Left lobe of liver (tissue), 2 donors: ENCODE measurements at regions not wholly inside any gene's neighbourhood (a gene's known extent, or its start where the extent isn't known, plus 50 kb on each side); places are given as distances from the start of the nearest gene placed in this dataset.

Experiments used
- ATAC-seq: fragments of 200-7000 bp; cut with Tn5 transposase; one replicate; pipeline ENCODE4 v1.9.1; 2020; ENCODE audit warnings: mild to moderate bottlenecking, moderate library complexity
- DNase-seq: peaks from one replicate; pipeline ENCODE4 v3.0.0-alpha.2; 2020; ENCODE audit warnings: low spot score
- donor health status: DM: no; HTN: no; CAD: no; lungs with moderate emphysema.
- donor health status: DM: no; HTN: yes; CAD: no.

GRCh38 chr13:34103854-34104253 is 285.9 kb downstream of the RFC3 start:
- ATAC-seq (peak; percentile 29), DNase-seq (no peak)

DNA sequence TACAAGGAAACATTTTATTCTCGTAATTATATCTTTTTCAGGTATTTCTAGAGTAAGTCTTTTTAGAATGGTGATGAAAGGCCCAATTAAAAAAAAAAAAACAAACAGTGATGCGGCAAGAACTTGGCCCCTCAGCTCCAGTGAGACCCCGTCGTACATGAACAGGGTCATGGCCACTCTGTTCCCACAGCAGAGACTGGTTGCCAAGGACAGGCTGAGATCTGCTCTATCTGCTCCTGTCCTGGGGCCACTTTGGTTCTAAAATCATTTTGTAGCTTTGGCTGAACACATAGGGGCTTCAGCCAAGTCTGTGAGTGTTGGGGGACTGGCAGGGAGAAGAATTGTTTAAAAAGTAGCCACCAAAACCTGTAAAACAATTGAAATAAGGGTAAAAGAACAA is 286.9 kb downstream of the RFC3 start:
- ATAC-seq, result no peak
- no peak for DNase-seq

- no peak for ATAC-seq
- no peak for DNase-seq
Observed at GRCh38 chr13:34107806-34108205, 289.9 kb downstream of the RFC3 start.

DNA sequence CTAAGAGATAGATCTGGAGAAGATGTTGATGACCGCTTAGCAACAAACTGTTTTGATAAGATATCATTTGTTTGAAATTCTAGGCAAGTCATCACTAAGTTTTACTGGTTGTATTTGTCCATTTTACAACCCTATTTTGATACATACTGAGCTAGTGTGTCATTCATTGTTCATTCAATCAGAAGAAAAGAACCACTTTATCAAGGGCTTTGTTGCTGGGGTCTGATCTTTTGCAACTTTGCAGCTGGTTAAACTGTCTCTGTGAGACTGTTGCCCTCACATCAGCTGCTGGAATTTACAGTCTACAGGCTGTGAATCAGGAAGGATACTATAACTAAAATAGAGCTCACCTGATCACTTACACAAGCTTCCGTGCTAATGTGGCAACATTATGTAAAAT is 290.5 kb downstream of the RFC3 start:
- DNase-seq, result no peak
- no peak for ATAC-seq

DNA sequence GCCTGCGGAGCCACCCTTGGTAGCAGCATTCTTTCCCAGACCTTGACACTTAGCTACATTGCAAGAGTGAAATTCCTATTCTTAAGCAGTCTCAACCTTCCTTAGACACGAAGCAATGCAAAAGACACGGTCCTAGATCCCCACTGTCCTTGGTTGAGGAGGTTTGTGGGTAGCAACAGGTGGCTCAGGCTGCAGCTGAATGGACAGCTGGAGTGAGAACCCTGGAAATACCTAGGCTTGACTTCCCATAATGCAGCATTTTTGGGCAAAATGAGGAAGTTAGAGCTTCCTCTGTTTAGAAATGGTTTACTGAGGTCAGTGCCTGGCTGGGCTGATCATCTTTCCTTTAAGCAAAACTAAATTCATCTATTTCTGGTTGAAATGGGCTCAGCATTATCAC is 296.6 kb downstream of the RFC3 start:
- DNase-seq, result no peak
- no peak for ATAC-seq

GRCh38 chr13:34116651-34117050 is 298.7 kb downstream of the RFC3 start:
- ATAC-seq (no peak), DNase-seq (no peak)

- DNase-seq, result no peak
- ATAC-seq, result no peak
Observed at GRCh38 chr13:34124666-34125306, 306.8 kb downstream of the RFC3 start.

DNA sequence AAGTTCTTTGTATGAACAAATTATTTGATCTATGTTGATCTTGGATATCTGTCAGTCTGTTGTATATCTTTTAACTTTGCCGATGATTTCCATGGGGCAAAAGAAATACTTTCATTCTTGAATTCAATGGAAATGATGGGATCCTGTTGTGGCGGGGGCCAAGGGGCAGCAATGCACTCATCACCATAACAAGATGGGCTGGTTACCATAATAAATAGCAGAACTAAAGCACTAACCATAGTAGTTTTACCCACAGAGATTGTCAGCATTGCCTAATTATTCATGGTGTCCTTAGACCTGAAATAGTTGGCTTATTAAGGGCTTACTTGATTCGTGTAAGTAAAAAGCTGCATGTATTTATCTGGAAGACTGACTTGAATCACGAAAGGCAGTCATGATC is 309.6 kb downstream of the RFC3 start:
- no peak for DNase-seq
- ATAC-seq, result no peak

GRCh38 chr13:34128661-34129060 is 310.7 kb downstream of the RFC3 start:
- DNase-seq, result no peak
- ATAC-seq, result no peak

- no peak for DNase-seq
- no peak for ATAC-seq
Observed at GRCh38 chr13:34129436-34129835, 311.5 kb downstream of the RFC3 start.

DNA sequence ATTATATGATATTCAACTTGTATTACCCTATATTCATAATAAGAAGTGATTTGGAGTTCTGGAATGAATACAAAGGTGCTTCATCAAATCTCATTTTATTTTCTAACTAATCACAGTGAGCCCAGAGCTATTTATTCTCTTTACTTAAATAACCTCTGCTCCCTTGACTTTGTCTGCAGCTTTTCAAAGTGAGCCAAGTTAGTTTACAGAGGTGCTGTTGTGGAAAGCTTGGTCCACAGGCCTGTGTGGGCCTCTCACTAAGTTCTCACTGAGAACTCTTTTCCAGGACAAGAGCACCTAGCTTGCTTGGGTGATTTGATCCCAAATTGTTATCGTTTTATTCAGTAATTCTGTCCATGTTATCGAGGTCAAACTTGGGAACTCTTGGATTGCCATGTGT is 319.3 kb downstream of the RFC3 start:
- DNase-seq (no peak), ATAC-seq (no peak)

DNA sequence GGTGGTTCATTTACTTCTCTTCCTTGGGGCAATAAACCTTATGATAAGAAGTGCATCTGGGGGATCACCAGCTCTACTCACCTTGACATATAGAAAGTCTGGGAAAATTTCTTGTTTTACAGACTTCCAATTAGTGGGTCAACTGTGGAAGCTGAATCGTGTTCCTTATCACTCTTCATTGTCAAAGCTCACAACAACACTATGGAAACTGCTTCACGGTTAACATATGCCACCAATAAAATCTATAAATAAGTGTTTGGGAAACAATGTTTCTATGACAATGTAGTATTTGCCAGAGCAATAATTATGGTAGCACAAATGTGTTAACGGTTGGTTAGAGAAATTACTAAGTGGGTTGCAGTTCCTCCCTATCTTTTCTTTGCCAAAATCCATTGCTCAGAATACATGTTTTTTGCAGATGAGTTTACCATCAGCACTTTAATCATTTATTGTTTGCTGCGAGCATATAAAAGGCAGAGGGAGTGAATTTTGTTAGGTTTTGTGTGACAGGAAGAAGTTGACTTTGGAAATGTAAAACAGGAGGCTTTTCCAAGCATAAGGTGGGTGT is 321.8 kb downstream of the RFC3 start:
- DNase-seq (no peak), ATAC-seq (no peak)

GRCh38 chr13:34143637-34144036 is 325.7 kb downstream of the RFC3 start:
- DNase-seq, result no peak
- no peak for ATAC-seq

- no peak for ATAC-seq
- DNase-seq, result no peak
Observed at GRCh38 chr13:34144142-34144541, 326.2 kb downstream of the RFC3 start.

DNA sequence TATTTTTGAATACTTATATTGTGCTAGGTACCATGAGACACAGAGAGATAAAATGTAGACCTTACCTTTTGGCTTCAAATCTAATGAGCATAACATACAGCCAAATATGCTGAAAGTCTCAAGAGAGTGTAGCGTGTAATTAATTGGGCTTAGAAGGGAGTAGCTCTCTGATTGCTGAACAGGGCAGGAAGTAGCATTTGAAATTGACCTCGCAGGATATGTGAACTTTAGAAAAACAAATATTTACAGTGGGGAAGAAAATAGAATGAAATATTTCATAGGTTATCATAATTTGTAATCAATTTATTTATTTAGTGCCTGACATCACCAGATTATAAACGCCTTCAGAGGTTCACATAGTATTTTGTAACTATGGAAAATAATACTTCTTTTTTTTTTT is 327.1 kb downstream of the RFC3 start:
- ATAC-seq (no peak), DNase-seq (no peak)

GRCh38 chr13:34148359-34148758 is 330.4 kb downstream of the RFC3 start:
- no peak for DNase-seq
- ATAC-seq, result no peak

GRCh38 chr13:34151885-34152284 is 333.9 kb downstream of the RFC3 start:
- ATAC-seq, result no peak
- no peak for DNase-seq

DNA sequence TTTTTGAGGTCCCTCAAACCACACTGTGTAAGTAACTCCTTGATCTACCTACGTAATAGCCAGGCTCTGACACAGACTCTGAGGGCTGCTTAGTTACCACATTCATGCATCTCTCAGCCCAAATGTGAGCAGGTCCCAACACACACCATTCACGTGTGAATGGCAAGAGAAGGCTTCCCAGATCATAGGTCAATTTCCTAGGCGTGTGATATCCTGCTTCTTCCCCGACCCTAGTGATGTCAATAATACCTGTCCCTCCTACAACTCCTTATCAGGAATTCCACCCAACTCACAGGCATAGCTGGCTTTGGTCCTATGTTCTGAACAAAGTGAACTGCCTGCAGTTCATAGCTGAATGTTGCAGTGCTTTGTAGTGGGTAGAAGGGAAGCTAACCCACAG is 334.5 kb downstream of the RFC3 start:
- no peak for ATAC-seq

DNA sequence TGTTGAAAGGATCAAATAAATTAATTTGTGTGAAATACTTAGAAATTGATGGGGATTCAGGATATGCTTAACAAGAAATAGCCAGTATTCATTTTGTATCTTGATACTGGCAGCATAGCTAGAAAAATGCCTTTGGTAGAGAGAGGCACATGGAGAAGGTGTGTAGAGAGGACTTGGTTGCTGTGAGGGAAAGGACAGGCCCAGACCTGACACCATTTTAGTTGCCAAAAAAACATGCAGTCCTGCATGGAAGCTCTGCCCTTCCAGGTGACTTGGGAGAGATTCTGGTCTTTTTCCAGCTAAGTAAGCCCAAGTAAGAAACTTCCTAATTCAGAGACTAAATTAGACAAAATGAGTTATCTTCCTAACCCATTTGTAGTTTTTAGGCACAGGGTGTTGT is 335.0 kb downstream of the RFC3 start:
- DNase-seq, result no peak

More for the DNA sequence above, 334.5 kb downstream of the RFC3 start:
- DNase-seq, result no peak

GRCh38 chr13:34153428-34154180 is 335.7 kb downstream of the RFC3 start:
- ATAC-seq (no peak), DNase-seq (no peak)

More for the DNA sequence above, 335.0 kb downstream of the RFC3 start:
- no peak for ATAC-seq

DNA sequence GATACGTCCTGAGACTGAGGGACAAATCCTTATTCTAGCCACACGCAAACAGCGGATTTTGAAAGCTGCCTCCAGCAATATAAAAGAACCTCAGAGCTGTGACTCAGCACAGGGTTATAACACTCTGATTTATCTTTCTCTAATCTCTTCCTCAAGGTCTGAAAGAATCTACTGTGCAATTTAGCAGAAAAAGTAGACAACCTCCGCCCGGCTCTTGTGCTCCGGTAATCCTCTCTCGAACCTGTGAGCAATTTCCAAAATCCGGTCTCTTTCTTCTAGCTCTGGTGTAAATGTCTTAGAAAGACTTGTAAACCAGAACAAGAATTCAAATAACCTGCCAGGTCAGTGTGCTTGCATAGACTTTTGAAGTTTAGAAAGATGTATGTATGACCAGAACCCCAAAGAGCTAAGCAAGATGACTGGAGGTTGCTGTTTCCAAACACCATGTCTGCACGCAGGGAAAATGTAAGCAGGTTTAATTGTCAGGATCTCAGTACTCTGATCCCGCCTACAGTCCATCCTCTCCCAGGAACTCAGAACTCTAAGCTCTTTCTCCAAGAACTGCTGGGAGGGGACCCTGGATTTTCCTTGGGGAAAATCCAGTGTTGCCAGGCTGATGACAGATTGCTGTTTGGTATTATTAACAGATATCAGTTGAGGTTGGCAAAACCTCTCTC is 338.1 kb downstream of the RFC3 start:
- DNase-seq (no peak), ATAC-seq (no peak)

GRCh38 chr13:34156841-34157365 is 339.0 kb downstream of the RFC3 start:
- DNase-seq (no peak), ATAC-seq (peak; percentile 25)
